A172 (cell line): ENCODE measurements at regions not wholly inside any gene's neighbourhood (a gene's known extent, or its start where the extent isn't known, plus 50 kb on each side); places are given as distances from the start of the nearest gene placed in this dataset.

ENCODE experiments used
- DNase-seq: peaks from one replicate; pipeline ENCODE4 v3.0.0-alpha.2; 2015; ENCODE audit warnings: low spot score

GRCh38 chr2:101556033-101556459, 81.1 kb upstream of the RFX8 start:
- DNase-seq, result no peak

GRCh38 chr2:101551336-101551888, 76.5 kb upstream of the RFX8 start:
- DNase-seq, result no peak

GRCh38 chr2:101550555-101550954, 75.6 kb upstream of the RFX8 start:
- DNase-seq, result no peak

GRCh38 chr2:101549371-101549770, 74.5 kb upstream of the RFX8 start:
- DNase-seq, result no peak

GRCh38 chr2:101546376-101547058, 71.6 kb upstream of the RFX8 start:
- DNase-seq, result peak; percentile 25

- DNase-seq, result no peak
Measured at GRCh38 chr2:101545950-101546349, 71.0 kb upstream of the RFX8 start.

GRCh38 chr2:101540518-101540917, 65.6 kb upstream of the RFX8 start:
- no peak for DNase-seq

GRCh38 chr2:101538076-101538475, 63.2 kb upstream of the RFX8 start:
- DNase-seq, result no peak

GRCh38 chr2:101534149-101534611, 59.3 kb upstream of the RFX8 start:
- DNase-seq, result no peak

- no peak for DNase-seq
Measured at GRCh38 chr2:101533561-101534148, 58.7 kb upstream of the RFX8 start.

- no peak for DNase-seq
Measured at GRCh38 chr2:101528501-101528900, 53.6 kb upstream of the RFX8 start.

GRCh38 chr2:101524806-101525430, 50.0 kb upstream of the RFX8 start:
- DNase-seq, result no peak
